ACC112 (cell line): ENCODE measurements at regions not wholly inside any gene's neighbourhood (a gene's known extent, or its start where the extent isn't known, plus 50 kb on each side); places are given as distances from the start of the nearest gene placed in this dataset.

Experiments
- H2AFZ ChIP-seq: fragments of 200-600 bp; sonication (generic); one replicate; pipeline ENCODE4 v1.6.0; 2017; ENCODE audit warnings: antibody characterized with exemption, low read length; ENCODE audit not compliant: unreplicated experiment
- H3K27ac ChIP-seq: fragments of 200-600 bp; sonication (generic); 2 replicates; pipeline ENCODE4 v1.5.1; 2014; ENCODE audit warnings: low read depth, mild to moderate bottlenecking, antibody characterized with exemption, low read length, moderate library complexity
- H3K27me3 ChIP-seq: fragments of 200-600 bp; sonication (generic); 2 replicates; pipeline ENCODE4 v1.6.1; 2014; ENCODE audit warnings: mild to moderate bottlenecking, antibody characterized with exemption, low read length, moderate library complexity, mixed read lengths; ENCODE audit not compliant: insufficient read depth
- H3K36me3 ChIP-seq: fragments of 200-600 bp; sonication (generic); 2 replicates; pipeline ENCODE4 v1.6.1; 2016; ENCODE audit warnings: mild to moderate bottlenecking, antibody characterized with exemption, low read length, moderate library complexity, mixed read lengths; ENCODE audit not compliant: insufficient read depth
- H3K4me1 ChIP-seq: fragments of 200-600 bp; sonication (generic); one replicate; pipeline ENCODE4 v1.6.1; 2016; ENCODE audit warnings: low read length, mixed read lengths; ENCODE audit not compliant: insufficient read depth, unreplicated experiment, control insufficient read depth
- H3K4me3 ChIP-seq: fragments of 200-600 bp; sonication (generic); 2 replicates; pipeline ENCODE4 v1.5.1; 2014; ENCODE audit warnings: mild to moderate bottlenecking, low read depth, low read length
- H3K79me2 ChIP-seq: fragments of 200-600 bp; sonication (generic); one replicate; pipeline ENCODE4 v1.6.0; 2016; ENCODE audit warnings: low read length; ENCODE audit not compliant: control insufficient read depth, unreplicated experiment, insufficient read depth

DNA sequence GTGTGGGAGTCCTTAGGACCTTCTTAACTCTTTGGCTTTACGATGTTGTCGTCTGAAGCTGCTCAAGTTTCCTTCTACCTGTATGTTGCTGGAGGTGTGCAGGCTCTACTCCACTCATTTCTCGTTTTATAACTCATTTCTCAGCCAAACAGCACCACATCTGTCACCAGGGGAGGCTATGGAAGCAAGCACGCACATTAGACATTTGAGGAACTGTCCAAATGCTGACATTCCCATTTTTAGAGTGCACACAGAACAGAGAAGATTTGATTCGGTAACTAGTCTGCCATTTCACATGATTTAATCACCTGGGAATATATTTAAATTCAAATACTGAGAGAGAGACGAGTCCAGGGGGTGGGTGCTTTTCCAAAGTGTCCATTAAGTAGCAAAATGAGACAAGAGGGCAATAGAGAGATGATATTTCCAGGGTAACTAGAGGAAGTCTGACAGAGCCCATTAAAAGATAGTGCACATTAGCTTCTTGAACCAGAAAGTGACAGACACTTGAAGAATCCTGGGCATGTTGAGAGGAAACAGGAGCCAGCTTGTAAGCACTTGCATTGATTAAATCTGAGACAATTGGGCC, 793.3 kb downstream of the TDRD15 start:
- Histone ChIP-seq H3K4me1 (no peaks in the 10 kb centered on the region), H3K79me2 (no peaks in the 10 kb centered on the region), H3K27ac (no peak overlapping the region), H2AFZ (no peak overlapping the region), H3K27me3 (no peaks in the 10 kb centered on the region), H3K36me3 (no peaks in the 10 kb centered on the region), H3K4me3 (no peak overlapping the region)

DNA sequence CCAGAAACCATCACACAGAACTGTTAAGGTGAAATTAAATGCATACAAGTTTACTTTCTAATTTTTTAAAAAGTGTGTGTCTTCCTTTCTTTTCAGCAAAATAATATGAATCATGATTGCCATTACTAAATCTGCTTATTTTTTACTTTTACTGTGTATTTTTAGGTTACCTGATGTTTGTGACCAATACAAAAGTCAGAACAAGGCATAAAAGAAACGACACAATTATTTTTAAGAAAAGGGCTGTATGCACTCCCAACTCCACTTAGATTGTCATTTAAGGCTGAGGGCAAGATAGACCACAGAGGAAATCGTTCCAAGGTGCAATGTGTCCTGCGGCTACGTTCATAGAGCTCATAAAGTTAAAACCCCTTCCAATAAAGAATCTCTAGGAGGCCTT, 797.0 kb downstream of the TDRD15 start:
- H3K27me3 ChIP-seq = no peaks in the 10 kb centered on the region
- H3K36me3 ChIP-seq = no peaks in the 10 kb centered on the region
- no peaks in the 10 kb centered on the region for H3K79me2 ChIP-seq
- no peak overlapping the region for H2AFZ ChIP-seq
- H3K27ac ChIP-seq = no peak overlapping the region
- H3K4me1 ChIP-seq = no peaks in the 10 kb centered on the region
- no peak overlapping the region for H3K4me3 ChIP-seq

DNA sequence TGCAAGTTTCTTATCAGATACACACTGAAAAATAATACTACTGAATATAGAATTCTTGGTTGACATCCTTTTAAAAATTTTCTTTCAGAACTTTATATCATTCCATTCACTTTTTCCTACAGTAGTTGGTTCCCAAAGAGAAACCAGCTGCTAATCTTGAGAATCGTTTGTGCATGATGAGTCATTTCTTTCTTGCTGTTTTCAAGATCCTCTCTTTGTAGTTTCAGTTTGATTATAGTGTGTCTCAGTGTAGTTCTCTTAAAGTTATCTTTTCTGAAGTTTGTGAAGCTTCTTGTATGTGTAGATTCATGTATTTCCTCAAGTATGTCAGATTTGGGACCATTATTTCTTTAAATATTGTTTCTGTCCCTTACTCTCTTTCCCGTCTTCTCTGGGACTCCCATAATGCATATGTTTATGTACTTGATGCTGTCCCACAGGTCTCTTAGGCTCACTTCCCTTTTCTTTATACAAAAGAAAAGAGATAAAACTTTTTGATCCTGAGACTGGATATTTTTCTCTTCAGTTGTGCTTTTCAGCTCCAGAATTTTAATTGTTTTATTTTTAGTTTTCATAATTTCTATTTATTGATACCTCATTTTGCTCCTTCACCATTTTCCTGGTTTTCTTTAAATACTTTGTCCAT, 801.0 kb downstream of the TDRD15 start:
- no peaks in the 10 kb centered on the region for H3K4me1 ChIP-seq
- H3K27me3 ChIP-seq = no peaks in the 10 kb centered on the region
- no peaks in the 10 kb centered on the region for H3K79me2 ChIP-seq
- no peak overlapping the region for H3K27ac ChIP-seq
- H3K36me3 ChIP-seq = no peaks in the 10 kb centered on the region
- no peak overlapping the region for H2AFZ ChIP-seq
- H3K4me3 ChIP-seq = no peak overlapping the region

DNA sequence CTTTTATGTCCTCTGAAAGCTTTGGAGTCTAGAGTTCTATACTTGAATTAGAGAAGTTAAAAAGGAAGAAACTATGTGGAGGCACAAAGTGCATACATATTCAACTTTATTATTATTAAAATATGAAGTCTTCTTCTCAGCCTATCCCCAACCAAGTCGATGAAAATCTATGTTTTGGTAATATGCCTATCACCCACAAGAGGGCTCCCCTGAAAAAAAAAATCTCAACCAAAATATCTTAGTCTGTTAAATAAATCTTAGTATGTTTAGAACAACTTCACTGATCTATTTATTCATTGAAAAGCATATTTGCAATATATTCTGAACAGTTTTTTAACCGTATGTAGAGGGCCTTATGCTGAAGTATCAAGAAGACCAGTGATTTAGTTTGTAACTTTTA, 804.5 kb downstream of the TDRD15 start:
- no peak overlapping the region for H2AFZ ChIP-seq
- H3K36me3 ChIP-seq = no peaks in the 10 kb centered on the region
- no peaks in the 10 kb centered on the region for H3K79me2 ChIP-seq
- H3K4me1 ChIP-seq = no peaks in the 10 kb centered on the region
- no peak overlapping the region for H3K27ac ChIP-seq
- no peaks in the 10 kb centered on the region for H3K27me3 ChIP-seq
- H3K4me3 ChIP-seq = no peak overlapping the region

DNA sequence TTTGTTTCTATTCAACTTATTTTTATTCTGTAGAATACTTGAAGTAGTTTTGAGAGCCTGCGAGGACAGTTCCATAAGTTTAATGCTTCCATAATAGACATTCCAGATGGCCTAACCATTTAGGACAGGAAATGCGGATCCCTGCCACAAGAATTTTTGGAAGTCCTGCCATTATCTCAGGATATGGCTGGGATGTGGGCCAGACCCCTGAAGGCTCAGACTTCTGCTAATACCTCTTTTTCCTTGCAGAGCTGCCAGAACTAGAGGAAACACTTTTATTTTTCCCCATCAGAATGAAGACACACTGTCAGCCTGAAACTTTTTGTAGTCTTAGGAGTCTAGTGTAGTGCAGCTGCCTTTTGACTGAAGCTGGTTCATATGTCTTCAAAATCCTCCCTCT, 806.5 kb downstream of the TDRD15 start:
- Histone ChIP-seq H3K36me3 (no peaks in the 10 kb centered on the region), H2AFZ (no peak overlapping the region), H3K79me2 (no peaks in the 10 kb centered on the region), H3K27me3 (no peaks in the 10 kb centered on the region), H3K4me3 (no peak overlapping the region), H3K4me1 (no peaks in the 10 kb centered on the region), H3K27ac (no peak overlapping the region)

DNA sequence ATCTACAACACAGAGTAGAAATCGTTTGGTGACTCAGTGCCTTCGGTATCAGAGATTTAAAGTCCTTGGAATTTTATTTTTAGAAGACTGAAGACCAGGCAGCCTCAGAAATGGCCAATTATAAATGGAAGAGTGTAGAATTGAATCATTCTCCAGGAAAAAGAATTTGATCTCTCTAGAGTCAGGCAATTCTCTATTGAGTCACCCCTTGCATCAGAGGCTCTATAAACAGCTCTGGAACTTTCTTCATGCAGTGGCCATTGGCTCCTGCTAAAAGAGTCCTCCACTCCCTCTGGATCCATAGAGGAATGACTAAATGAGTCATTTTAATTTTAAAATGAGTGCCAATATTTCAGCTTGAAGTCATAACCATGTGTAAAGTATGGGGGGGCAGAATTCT, 816.2 kb downstream of the TDRD15 start:
- Histone ChIP-seq H3K79me2 (no peaks in the 10 kb centered on the region), H3K4me3 (no peak overlapping the region), H3K27me3 (no peaks in the 10 kb centered on the region), H3K4me1 (no peaks in the 10 kb centered on the region), H3K36me3 (no peaks in the 10 kb centered on the region), H3K27ac (no peak overlapping the region), H2AFZ (no peak overlapping the region)

DNA sequence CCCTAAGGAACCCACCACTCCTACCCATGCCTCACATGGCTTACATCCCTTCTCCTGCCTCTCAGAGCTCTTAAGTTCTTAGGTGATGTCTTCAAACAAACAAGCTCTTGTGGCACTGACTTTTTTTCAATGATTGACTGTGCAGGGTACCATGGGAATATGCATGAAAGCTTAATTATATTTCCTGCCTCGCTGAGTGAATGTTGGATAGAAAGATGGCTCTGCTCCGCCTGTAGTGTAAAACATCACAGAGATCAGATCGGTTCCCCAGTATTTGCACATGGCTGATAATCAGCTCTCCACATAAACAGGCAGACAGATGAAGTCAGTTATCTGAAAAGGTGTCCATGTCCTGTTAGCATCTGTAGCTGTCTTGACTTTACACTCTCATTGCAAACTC, 820.8 kb downstream of the TDRD15 start:
- Histone ChIP-seq H2AFZ (no peak overlapping the region), H3K79me2 (no peaks in the 10 kb centered on the region), H3K4me1 (no peaks in the 10 kb centered on the region), H3K4me3 (no peak overlapping the region), H3K27ac (no peak overlapping the region), H3K27me3 (no peaks in the 10 kb centered on the region), H3K36me3 (no peaks in the 10 kb centered on the region)

DNA sequence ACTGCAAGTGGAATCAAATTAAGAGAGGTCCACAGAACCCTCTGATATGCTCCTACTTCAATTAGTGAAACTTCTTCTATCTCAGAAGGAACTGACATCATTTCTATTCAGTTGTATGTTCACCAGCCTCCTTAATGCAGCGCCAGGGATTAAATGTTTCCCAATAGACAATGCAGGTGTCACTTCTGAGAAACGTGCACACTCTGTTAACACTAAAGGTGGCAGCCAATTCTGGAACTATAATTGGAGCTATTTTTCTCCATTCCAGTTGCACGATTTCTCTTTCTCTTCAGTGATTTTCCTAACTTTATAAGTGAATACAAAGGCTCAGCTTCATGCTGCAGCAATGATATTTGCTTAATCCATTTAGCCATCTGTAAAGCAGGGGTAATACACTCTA, 821.9 kb downstream of the TDRD15 start:
- Histone ChIP-seq H2AFZ (no peak overlapping the region), H3K27ac (no peak overlapping the region), H3K36me3 (no peaks in the 10 kb centered on the region), H3K4me3 (no peak overlapping the region), H3K79me2 (no peaks in the 10 kb centered on the region), H3K4me1 (no peaks in the 10 kb centered on the region), H3K27me3 (no peaks in the 10 kb centered on the region)

DNA sequence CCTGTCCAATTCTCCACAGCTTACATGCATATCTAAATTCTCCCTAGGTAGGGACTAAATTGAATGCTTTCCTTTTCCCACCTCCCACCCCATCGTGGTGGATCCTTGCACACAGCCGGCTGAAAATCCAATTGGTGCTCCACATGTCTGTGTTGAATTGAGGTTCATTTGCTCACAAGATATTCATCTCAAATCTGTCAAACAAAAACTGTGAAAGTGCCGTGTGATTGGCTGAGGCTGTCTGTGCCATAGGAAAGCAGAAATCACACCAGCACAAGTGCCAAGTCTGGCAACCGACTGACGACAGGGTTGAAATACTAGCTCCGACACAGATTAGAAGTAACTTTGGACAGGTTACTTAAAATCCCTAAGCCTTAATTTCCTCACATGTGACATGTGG, 823.3 kb downstream of the TDRD15 start:
- Histone ChIP-seq H3K27me3 (no peaks in the 10 kb centered on the region), H3K27ac (no peak overlapping the region), H3K79me2 (no peaks in the 10 kb centered on the region), H2AFZ (no peak overlapping the region), H3K36me3 (no peaks in the 10 kb centered on the region), H3K4me1 (no peaks in the 10 kb centered on the region), H3K4me3 (no peak overlapping the region)

DNA sequence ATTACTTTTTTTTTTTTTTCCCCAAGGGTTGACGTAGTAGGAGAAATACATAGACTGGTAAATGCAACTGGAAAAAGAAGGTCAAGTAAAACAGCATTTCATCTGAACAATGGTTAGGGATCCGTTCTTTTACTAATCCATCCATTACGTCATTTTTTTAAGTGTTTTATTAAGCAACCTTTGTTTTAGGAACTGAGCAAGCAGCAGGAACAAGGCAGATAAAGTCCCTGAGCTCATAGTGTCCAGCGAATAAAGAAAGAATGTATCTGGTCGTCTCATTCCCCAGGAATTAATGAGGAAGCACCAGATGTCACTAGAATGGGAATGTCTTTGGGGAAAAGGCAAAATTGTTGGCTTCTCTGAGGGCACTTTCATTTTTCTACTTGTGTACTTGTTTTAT, 842.4 kb downstream of the TDRD15 start:
- no peak overlapping the region for H3K4me3 ChIP-seq
- H3K4me1 ChIP-seq = no peaks in the 10 kb centered on the region
- no peaks in the 10 kb centered on the region for H3K36me3 ChIP-seq

DNA sequence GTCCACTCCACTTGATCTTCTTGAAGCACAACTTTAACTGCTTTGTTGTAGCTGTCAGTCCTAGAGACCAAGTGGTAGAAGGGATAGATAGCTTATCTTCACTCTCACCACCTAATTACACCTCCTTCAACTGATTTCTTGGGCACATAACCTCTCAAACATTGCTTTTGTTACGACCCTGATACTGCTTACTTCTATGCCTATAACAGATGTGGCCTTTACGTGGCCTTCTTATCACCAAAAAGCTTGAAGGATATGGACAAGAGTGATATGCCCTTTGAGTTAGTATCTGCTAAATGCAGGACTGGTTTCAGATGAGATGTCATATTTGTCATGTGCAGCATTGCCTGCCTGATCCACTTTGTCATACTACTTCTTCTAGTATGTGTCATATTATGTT, 847.2 kb downstream of the TDRD15 start:
- H3K4me3 ChIP-seq = no peak overlapping the region
- H3K27ac ChIP-seq = no peak overlapping the region
- no peaks in the 10 kb centered on the region for H3K27me3 ChIP-seq
- no peaks in the 10 kb centered on the region for H3K4me1 ChIP-seq
- H3K36me3 ChIP-seq = no peaks in the 10 kb centered on the region
- H3K79me2 ChIP-seq = no peaks in the 10 kb centered on the region
- H2AFZ ChIP-seq = no peak overlapping the region

More for the DNA sequence above, 842.4 kb downstream of the TDRD15 start:
- Histone ChIP-seq H2AFZ (no peak overlapping the region), H3K79me2 (no peaks in the 10 kb centered on the region), H3K27me3 (no peaks in the 10 kb centered on the region), H3K27ac (no peak overlapping the region)
